Esophagus muscularis mucosa (tissue), 3 donors: ENCODE measurements at regions not wholly inside any gene's neighbourhood (a gene's known extent, or its start where the extent isn't known, plus 50 kb on each side); places are given as distances from the start of the nearest gene placed in this dataset.

Experiments used
- CTCF ChIP-seq, 3 experiments: fragments of 200-600 bp in 2 of 3; fragments of 450-650 bp in 1 of 3; sonication (generic) in 2 of 3; IDR thresholded peaks; one replicate each; pipeline ENCODE4 v1.5.1; 2017 to 2019; ENCODE audit warnings: antibody characterized with exemption in 3 of 3, mild to moderate bottlenecking in 2 of 3, moderate library complexity in 1 of 3
- EP300 ChIP-seq: sonication (generic); formaldehyde crosslinking; IDR thresholded peaks from one replicate; pipeline ENCODE4 v1.6.1; 2017; ENCODE audit warnings: antibody characterized with exemption

GRCh38 chr17:36784633-36785032, 152.6 kb upstream of the LHX1 start:
- TF ChIP-seq CTCF (IDR thresholded peaks at IDR 0.05) (no peak), EP300 (no peak)
